ENCODE measurements at regions not wholly inside any gene's neighbourhood (a gene's known extent, or its start where the extent isn't known, plus 50 kb on each side); places are given as distances from the start of the nearest gene placed in this dataset.

- no peak for TF ChIP-seq CTCF (IDR thresholded peaks at IDR 0.05)
Observed at GRCh38 chr9:75712700-75713099, 177.8 kb upstream of the PCSK5 start.

DNA sequence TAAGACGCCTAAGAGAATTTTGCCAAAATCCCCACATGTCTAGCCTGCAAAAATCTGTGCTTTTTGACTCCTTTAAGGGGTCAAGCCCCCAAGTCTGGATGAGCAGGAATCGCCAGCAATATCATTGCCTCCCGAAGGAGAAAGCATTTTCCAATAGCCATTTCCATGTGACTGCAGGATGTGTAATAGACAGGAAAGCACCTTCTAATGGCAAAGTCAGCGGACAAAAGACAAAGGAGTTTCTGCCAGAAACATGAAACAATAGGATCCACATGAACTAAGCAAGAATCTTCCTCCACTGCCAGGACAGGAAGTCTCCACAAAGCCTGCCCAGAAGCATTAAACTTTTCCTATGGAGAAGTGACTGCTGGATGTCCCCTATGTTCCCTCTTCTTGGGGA is 177.1 kb upstream of the PCSK5 start:
- TF ChIP-seq CTCF (IDR thresholded peaks at IDR 0.05) = no peak

DNA sequence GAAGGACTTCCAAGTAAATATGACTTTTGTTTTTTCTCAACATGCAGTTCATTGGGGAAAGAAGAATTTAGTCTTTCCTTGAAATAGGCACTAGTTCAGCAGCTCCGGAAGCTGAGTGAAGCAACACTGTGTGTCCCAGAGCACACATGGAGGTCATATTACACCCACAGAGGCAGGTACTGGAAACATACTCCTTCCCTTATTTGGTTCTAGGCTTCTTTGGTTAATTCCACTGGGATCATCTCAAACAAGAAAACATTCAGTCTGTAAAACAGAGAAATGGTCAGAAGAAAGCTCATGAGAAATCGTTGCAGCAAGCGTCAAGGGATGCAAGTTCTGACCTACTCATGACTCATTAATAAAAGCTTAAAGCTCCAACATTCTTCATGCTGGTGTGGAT is 175.1 kb upstream of the PCSK5 start:
- TF ChIP-seq CTCF (IDR thresholded peaks at IDR 0.05) = no peak

DNA sequence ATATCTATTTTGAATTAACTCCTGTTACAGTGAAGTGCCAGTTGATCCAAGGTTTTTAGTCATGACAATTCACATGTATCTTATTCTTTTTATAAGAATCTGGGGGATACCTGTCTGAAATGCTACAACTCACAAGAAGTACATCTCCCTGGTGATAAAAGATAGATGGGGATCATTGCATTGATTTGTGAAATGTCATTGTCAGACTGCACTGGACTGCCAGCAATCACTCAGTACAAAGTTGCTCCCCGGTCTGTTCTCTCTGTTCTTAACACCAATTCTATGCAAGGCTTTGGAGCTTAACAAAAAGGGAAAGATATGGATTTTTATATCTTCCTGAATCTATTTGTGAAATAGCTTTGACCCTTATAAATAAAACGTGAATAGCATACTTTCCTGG is 171.8 kb upstream of the PCSK5 start:
- no peak for TF ChIP-seq CTCF (IDR thresholded peaks at IDR 0.05)

- no peak for TF ChIP-seq CTCF (IDR thresholded peaks at IDR 0.05)
Observed at GRCh38 chr9:75728391-75728790, 162.1 kb upstream of the PCSK5 start.

GRCh38 chr9:75734802-75735201 is 155.7 kb upstream of the PCSK5 start:
- TF ChIP-seq CTCF (IDR thresholded peaks at IDR 0.05) = no peak

- no peak for TF ChIP-seq CTCF (IDR thresholded peaks at IDR 0.05)
Observed at GRCh38 chr9:75739884-75740611, 150.4 kb upstream of the PCSK5 start.

- no peak for TF ChIP-seq CTCF (IDR thresholded peaks at IDR 0.05)
Observed at GRCh38 chr9:75743855-75744254, 146.6 kb upstream of the PCSK5 start.

All from LNCAP (cell line).